Fibroblast of skin of right quadriceps (primary cell): ENCODE measurements at regions not wholly inside any gene's neighbourhood (a gene's known extent, or its start where the extent isn't known, plus 50 kb on each side); places are given as distances from the start of the nearest gene placed in this dataset.

Experiments used
- DNase-seq: peaks from one replicate; pipeline ENCODE4 v3.0.0-alpha.2; 2013

- DNase-seq = no peak
These were observed 878.1 kb downstream of the CENPC start for GRCh38 chr4:66667249-66667648.

GRCh38 chr4:66662620-66663019 is 882.7 kb downstream of the CENPC start:
- DNase-seq = no peak

- DNase-seq = no peak
These were observed 886.5 kb downstream of the CENPC start for GRCh38 chr4:66658809-66659208.

GRCh38 chr4:66655505-66655904 is 889.8 kb downstream of the CENPC start:
- no peak for DNase-seq

GRCh38 chr4:66653937-66654336 is 891.4 kb downstream of the CENPC start:
- peak; percentile 23 for DNase-seq

DNA sequence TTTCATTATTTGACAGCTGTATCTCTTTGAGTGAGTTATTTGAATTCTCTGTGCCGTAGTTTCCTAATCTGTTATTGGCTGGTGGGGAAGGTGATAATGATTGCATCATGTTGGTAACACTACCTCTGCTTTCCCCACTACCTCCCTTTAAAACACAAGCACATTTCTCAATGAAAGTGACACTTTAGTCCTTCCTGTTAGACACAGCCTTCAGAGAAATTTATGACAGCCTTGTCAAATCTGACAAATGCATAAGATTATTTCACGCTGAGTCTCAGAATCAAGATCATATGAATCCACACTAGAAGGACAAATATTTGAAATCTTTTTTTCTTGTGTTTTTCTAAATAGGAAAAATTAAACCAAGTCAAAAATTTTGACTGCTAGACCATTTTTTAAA is 896.1 kb downstream of the CENPC start:
- no peak for DNase-seq

DNA sequence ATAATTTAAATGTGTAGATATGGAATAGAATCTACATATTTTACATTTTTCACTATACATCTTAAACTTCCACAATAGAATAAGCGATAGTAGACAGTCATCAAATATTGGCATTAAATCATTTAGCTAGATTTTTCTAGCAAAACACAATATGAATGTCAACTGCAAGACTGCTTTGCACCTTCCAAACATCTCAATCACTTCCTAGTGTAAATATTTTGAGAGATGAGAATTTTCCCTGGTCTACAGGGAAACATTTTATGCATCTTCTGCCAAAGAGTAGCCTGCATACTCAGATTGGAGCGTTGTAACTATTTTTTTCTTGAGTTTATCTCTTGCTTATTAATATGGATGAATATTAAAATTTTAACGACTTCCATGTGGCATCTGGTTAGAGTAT is 897.4 kb downstream of the CENPC start:
- DNase-seq = no peak

DNA sequence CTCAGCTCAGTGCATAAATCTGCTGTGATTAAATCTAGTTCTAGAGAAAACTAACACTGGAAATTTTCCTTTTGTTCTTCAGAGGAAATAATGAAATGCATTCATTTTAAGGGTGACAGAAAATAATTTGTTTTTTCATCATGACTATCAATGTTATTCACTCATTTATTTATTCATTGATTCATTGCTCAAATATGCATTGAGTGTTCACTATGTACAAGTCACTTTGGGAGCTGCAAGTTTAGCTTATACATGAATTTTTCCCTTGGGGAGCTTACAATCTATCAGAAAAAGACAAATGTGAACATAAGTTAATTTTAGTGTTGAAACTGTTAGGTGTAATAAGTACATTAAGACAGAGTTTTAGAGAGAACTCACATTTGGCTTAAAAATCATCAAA is 897.8 kb downstream of the CENPC start:
- no peak for DNase-seq

GRCh38 chr4:66640233-66640990 is 904.9 kb downstream of the CENPC start:
- DNase-seq = peak; percentile 13

GRCh38 chr4:66639361-66639760 is 905.9 kb downstream of the CENPC start:
- peak; percentile 60 for DNase-seq

- no peak for DNase-seq
These were observed 909.0 kb downstream of the CENPC start for GRCh38 chr4:66636349-66636748.

- peak; percentile 32 for DNase-seq
These were observed 911.8 kb downstream of the CENPC start for GRCh38 chr4:66633477-66633876.

DNA sequence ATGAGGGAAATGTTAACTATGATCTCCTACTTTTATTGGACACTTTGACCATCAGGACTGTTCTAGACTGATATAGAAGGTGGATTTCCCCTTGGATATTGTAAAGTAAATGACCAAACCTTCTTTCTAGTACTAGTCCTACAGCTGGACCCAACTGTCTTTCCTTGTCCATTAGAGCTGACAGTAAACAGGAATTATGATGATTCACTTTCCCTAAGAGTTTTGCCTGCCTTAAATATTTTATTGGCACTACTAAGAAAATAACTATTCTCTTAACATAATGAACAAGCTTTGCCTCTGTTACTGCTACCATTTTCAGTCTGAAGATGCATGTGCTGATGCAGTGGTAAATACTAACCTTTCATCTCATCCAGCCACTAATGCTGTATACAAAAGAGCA is 915.4 kb downstream of the CENPC start:
- no peak for DNase-seq

GRCh38 chr4:66628146-66628545 is 917.2 kb downstream of the CENPC start:
- DNase-seq = no peak

GRCh38 chr4:66625480-66625879 is 919.8 kb downstream of the CENPC start:
- no peak for DNase-seq

DNA sequence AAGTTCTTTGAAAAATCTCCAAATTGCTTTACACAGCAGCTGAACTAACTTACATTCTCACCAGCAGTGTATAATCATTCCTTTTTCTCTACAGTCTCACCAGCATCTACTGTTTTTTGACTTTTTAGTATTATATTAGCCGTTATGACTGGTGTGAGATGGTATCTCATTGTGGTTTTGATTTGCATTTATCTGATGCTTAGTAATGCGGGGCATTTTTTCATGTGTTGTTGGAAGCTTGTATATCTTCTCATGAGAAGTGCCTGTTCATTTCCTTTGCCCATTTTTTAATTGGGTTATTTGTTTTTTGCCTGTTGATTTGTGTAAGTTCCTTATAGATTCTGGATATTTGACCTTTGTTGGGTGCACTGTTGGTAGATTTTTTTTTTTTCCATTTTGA is 931.7 kb downstream of the CENPC start:
- DNase-seq = no peak

DNA sequence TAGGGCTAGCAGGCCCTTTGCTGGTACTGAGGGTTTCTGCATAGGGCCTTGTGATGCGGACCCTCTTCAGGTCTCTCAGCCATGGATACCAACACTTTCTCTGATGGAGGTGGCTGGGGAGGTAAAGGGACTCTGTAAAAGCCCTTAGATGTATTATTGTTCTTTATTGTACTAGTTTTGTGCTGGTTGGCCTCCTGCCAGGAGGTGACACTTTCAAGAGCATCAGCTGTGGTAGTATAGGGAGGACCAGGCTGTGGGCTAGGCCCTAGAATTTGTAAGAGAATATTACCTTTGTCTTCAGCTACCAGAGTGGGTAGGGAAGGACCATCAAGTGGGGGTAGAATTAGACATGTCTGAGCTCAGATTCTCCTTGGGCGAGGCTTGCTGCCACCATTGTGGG is 936.3 kb downstream of the CENPC start:
- DNase-seq = no peak

DNA sequence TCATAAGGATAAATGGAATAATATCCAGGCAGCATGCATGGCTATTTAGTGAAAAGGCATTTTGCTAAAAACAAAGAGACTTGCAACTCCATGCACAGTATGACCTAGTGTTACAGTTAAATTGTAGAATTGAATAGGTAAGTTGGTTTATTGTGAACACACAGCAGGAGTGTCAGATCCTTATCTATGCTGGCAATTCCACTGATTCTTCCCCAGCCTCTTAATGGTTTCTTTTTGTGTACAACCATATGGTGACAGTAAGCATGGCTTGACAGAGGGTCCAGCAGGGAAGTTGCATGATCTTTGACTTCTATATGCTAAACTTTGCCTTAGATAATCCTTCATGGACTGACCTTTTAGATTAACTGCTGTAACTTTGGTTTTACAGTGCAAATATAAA is 936.6 kb upstream of the EPHA5 start:
- DNase-seq = no peak

- DNase-seq = no peak
These were observed 935.9 kb upstream of the EPHA5 start for GRCh38 chr4:66606215-66606614.

DNA sequence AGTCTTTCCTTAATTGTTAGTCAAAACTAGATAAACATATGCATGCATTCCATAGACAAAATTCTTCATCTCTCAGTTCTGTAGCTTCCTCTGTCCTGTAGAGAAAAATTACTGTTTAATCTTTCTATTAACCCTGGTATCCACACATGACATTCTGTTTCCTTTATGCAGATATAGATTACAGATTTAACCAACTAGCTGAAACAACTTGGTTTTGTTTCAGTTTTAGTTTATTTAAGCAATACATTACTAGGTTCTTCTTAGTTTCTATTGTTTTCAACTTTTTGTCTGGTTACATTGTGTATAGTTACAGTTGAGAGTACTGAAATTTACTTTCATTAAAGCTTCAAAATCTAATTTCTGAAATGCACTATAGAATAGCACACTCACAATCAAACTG is 933.9 kb upstream of the EPHA5 start:
- DNase-seq = no peak

- no peak for DNase-seq
These were observed 932.3 kb upstream of the EPHA5 start for GRCh38 chr4:66602622-66603021.

DNA sequence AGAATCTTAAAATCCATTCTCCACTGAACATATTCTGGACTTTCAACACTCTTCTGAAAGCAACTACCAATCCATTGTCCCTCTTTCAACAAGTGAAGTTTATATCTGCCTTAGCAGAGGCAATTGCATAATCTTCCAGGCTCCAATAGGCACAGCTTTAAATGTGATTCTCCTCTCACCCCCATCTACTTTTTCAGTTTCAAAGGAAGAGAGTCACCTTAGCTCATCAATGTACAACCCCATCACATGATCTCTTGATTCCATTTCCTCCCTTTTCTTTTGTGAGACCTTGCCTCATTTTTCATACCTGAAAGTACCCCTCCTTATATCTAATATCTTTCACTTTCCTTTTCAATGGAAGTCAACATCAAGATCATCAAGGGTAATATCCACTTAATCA is 921.7 kb upstream of the EPHA5 start:
- DNase-seq = no peak

- peak; percentile 52 for DNase-seq
These were observed 920.4 kb upstream of the EPHA5 start for GRCh38 chr4:66590488-66591215.

GRCh38 chr4:66589183-66589582 is 918.9 kb upstream of the EPHA5 start:
- DNase-seq = no peak

GRCh38 chr4:66585767-66586166 is 915.5 kb upstream of the EPHA5 start:
- DNase-seq = no peak
